Stimulated activated CD4-positive, alpha-beta T cell treated with anti-CD3 and anti-CD28 coated beads, Interleukin-1b, Interleukin-23, amount 100 ng/mL, for 48 hours (primary cell): ENCODE measurements at regions not wholly inside any gene's neighbourhood (a gene's known extent, or its start where the extent isn't known, plus 50 kb on each side); places are given as distances from the start of the nearest gene placed in this dataset.

Experiments
- DNase-seq: peaks from one replicate; pipeline ENCODE4 v3.0.0-alpha.2; 2020

GRCh38 chr6:43915208-43915869, 145.3 kb downstream of the VEGFA start:
- DNase-seq: no peak

DNA sequence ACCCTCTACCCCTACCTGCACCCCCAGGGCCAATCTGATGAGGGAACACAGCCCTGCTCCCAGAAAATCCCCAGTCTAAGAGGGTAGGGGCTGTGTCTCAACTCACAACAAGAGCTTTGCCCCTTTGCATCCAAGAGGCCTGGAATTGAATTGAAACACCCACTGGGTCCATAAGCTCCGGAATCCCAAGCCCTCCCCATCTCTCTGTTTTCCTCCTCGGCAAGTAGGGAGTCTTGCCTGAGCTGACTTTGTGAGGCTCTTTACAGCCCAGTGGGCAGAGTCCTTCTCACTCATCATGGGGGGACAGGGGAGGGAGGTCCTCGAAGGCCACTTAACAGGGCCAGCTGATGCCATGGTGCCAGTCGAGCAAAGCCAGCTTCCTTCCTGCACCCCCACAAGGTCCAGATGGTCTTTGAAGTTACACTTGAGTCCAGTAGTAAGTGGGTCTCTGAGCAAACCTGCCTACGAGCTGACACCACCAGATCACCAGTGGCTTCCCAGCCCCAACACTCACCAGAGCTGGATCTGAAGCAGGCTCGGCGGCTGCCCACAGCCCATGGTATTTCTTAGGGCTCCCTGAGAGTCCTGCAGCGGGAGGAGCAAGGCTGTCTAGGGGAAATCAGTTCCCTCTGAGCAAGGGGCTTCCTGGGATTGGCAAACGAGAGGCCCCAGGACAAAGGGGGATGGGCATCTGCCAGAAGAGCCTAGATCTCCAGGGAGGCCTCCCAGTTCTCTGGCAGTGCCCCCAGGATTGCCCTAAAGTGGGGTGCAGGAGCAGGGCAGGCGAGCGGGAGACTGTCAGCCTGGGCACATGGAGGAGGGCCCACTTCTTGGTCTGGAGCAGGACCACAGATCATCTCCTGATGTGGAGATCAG, 144.5 kb downstream of the VEGFA start:
- DNase-seq: no peak

DNA sequence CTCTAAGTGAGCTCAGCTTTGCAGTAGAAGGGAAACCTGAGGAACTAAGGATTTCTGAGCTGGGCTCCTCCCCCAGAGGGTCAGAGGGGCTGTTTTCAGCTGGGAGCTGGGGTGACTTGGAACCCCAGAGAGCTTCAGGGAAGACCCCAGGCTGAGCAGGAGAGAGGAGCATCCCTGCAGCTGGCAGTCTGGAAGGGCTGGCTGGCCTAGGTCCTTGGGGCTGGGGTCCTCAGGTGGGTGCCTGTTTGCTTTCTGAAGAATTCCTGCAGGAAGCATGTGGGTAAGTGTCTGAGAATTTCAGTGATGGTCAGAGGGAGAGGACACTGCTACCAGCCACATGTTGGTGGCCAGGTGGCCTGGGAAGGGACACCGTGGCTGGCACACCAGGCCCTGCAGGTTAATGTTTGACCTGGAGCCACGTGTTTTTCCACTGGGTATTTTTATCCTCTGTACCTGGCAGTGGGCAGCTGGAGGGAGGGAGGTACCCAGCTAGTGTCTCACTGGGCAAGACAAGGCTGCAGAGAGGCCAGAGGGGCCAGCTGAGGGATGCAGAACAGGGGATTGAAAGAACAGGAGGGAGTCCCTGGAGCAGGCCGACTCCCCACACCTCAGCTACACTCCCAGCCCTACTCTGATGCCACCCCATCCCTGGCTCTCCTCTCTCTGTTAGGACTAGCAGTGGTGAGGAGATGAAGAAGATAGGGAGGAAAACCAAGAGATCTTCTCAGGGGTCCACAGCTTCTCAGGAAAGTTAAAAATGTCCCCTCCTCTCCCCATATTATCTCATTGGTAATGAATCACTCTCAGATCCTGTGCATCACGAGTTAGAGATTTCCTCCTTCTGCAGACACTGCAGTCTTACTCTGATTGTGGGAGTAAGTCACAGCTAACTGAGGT, 143.6 kb downstream of the VEGFA start:
- DNase-seq: no peak

- DNase-seq: no peak
These were observed 142.8 kb downstream of the VEGFA start for GRCh38 chr6:43912598-43913371.

DNA sequence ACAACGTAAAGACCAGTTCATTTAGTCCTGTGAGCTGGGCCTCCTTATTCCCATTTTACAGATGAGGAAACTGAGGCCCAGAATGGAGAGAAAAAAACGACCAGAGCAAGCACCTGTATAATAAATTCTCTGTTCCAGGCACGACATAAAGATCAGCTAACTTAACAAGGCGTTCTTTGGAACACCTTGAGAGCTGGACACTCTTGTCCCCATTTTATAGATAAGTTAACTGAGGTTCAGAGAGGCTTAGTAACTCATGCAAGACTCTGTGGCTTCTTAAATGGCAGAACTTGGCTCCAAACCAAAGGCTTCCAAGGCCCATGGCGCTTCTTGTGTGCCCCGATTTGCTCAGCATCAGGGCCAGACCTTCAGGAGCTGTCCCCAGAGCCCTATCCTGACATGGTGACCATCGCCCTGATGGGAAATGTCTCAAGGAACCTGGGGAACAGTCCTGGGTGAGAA, 142.1 kb downstream of the VEGFA start:
- no peak for DNase-seq

DNA sequence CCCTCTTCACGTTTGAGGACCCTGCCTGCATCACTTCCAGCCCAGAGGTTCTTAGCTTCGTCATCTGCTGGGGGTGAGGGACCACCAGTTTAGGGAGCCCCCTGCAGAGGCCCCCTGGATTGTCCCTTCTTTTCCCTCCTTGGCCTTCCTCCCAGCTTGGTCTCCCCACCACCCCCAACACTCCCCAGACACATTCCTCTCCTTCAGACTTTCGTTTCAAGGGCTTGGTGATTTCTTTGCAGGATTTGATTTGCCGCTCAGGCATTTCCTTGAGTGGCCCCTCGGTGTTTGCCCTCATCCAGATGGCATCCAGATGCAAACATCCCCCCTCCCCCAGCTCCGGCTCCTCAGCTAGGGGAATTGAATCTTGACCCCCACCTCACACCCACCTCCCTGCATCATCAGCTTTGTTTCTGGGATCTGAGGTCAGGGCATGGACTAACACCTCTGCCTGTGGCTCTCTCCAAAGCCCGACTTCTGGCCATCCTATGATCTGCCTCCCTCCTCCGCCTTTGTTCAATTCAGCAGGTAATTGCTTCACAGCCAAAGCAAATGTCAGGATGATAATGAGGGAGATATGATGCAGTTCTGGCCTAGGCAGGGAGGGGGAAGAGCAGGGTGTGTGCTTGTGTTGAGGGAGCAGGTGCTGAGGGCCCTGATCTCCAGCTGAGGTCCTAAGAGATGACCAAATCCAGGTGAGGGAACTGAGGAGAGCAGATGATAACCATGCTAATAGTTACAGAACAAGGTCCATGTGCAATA, 141.5 kb downstream of the VEGFA start:
- DNase-seq: no peak

DNA sequence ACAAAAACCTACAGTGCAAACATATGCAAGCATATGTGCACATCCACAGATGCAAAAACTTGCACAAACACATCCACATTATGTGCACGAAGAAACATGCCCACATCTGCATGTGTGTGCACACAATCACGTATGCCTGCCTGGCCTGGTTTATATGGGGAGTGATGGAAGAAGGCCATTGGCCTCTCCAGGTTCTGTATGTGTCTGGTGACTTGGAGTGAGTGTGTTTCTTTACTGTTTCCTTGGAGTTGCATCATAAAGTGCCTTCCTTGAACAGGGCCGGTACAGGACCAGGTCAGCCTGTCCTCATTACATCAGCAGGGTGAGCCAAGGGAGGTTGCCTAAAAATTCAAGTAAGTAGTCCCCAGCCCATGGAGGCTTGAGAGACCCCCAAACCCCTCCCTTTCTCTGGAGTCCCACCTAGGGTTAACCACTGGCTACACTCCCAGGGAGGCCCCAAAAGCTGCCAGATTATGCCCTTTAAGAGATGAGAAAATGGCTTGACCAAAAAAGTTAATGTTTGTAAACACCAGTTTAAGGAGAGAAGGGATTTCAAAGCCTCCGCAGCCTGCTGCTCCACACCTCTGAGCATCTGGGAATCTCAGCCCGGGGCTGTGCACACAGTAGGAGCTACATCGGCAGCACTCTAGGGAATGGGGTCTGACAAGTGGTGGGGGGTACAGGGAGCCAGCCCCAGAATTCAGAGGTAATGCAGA, 140.8 kb downstream of the VEGFA start:
- no peak for DNase-seq

DNA sequence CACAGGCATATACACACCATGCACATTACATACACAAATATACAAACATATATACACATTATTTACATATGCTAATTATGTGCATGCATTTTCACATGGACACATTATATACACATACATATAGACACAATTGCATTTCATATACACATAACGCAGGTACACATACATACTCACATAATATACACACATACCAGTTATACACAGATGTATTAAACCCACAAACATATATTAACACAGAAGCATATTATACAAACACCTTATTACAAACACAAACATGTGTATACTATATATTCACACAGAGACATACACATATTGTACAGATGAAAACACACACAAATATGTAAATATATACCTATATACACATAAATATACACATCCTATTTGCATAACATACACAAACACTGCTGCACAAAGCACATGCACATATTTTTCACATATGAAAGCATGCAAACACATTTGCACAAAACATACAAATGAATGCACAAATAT, 140.2 kb downstream of the VEGFA start:
- DNase-seq: no peak

DNA sequence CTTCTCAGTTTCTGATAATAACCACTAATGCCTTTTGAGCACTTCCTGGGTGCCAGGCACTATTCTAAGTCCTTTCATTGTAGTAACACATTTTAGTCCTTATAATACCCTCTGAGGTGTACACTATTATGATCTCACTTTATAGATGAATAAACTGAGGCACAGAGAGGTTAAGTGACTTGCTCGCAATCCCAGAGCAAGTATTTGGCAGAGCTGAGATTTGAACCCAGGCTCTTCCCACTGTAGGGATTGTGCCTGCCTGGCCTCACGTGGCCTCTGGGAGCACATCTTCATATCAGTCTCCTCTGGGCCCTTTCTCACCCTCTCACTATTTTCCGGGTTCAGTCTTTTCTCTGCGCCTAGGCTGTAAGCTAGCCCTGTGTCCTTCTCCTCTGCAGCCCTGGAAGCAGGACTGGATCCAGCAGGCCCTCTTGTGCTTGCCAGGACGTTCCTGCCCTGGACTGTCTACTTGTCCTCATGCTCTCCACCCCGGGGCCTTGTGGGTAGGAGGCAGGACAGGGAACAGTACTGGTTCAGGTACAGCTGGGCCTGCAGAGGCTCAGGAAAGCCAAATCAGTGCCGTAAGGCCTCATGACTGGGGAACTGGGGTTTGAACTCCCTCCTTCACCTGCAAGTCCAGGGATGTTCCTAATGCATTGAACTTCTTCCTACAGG, 139.6 kb downstream of the VEGFA start:
- DNase-seq: no peak

- no peak for DNase-seq
These were observed 137.9 kb downstream of the VEGFA start for GRCh38 chr6:43907789-43908472.

- no peak for DNase-seq
These were observed 137.3 kb downstream of the VEGFA start for GRCh38 chr6:43907312-43907711.

GRCh38 chr6:43904311-43905123, 134.5 kb downstream of the VEGFA start:
- DNase-seq: no peak

GRCh38 chr6:43903739-43904290, 133.8 kb downstream of the VEGFA start:
- DNase-seq: no peak

DNA sequence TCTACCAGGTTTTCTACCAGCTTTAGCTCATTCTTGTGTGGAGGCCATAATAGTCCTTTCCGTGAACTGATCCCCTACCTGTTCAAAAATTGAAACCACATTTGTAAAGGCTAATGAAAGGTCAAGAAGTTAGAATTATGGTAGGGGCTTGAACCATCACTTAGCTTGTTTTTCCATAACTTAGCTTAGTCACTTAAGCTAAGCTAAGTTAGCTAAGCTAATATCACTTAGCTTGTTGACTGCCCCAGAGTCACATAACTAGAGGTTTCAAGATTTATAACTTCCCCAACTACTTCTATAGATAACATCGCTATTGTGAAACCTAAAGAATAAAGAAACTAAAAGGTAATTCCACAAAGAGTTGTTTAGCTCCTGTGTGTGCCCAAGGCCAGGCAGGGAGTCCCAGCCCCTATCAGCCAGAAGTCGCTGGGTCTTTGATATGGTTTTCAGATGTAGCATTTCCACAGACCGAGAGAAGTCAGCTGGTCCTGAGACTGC, 131.8 kb downstream of the VEGFA start:
- DNase-seq: no peak

DNA sequence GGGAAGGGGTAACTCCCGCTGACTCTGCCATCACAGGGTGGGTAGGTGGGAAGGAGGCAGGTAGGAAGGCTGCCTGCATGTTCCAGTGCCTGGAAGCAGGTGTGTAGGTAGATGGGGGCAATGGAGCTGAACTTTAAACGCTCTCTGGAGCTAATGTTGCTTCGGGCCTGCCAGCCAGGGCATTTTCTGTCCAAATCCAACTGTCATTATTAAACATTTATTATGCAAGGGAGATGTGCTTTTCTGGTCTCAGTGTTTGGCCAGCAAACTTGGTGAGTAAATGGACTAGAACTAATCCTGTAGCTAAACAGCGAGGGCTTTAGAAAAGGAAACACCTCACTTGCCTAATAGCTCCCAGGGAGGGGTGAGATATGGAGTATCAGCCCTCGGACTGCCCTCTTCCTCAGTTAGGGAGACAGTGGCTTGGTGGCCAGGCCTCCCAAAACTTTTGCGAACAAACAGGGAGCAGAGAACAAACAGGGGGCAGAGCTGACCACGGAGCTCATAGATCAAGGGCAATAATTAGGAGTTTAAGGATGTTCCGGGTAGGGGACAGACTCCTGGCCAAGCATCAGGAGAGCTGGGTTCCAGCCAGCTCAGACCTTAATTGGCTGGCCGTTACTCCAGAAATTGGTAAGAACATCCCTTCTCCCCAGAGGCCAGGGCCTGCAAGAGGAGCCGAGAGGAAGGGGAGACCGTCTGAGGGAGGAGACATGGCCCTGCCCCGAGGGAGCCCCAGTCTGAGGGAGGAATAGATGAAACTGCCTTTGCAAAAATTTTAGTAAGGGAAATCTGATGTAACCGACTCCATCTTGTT, 131.1 kb downstream of the VEGFA start:
- no peak for DNase-seq

DNA sequence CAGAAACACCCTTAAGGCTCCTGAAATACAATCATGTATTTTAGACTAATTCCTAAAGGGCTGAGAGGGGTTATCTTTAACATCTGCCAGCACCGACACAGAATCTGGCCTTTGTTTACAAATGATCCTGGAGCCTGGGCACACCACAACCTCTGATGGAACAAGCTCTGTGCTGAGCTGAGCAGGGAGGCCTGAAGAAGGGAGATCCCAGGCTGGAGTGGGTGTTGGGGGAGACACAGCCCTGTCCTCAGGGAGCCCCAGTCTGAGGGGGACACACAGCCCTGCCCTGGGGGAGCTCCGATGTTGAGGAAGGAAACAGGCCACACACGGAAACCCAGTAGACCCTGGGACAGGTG, 130.5 kb downstream of the VEGFA start:
- no peak for DNase-seq

DNA sequence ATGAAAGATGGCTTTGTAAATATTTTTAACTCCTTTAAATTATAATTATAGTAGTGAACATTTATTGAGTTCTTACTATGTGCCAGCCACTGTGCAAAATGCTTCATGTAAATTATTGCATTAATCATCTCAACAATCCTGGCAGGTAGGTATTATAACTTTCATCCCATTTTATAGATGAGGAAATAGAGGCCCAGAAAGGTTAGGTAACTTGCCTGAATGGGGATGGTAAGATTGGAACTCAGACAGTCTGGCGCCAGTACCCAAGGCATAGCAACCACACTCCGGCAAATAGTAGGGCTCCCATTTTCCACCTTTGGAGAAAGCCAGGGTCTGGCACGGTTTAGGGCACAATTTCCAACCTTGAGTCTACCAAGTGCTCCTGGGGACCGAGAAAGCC, 129.8 kb downstream of the VEGFA start:
- DNase-seq: no peak
